ENCODE measurements at regions not wholly inside any gene's neighbourhood (a gene's known extent, or its start where the extent isn't known, plus 50 kb on each side); places are given as distances from the start of the nearest gene placed in this dataset.

DNA sequence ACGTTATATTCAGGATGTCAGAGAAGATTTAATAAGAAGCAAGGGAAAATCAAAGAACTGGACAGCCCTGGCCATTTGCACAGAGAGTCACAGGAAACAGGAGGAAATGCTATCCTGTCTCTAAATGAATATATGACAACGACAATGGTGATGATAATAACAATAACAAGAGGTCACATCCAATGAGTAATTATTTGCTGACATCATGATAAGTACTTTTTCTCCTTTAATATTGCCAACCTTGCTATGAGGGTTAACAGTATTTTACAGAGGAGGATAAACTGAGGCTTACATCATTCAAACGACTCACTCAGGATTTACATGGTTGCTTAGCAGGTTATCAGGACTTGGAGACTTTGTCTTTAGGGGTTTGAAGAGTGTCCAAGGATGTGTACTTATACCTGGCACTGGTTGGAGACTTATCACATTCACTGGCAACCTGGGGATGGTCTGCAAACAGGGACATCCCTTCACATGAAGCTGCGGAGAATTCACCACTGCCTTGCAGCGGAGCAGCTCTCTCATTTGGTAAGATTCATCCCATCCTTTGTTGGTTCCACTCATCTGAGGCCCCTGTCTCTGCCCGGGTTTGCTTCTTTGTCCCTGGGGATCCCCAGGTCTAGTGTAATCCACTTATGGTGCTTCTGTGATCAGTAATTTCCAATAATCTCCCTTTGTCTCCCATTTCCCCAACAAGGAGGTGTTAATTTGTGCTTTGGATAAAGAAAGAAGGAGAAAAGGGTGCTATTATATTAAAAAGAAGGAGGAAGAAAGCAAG, 637.8 kb downstream of the BCL11B start:
- Histone ChIP-seq H3K36me3 (ENCODE audit: control insufficient read depth in 4 of 4, insufficient read depth in 4 of 4, low read length in 4 of 4) (no peaks in the 10 kb centered on the region), H3K27me3 (ENCODE audit: control insufficient read depth in 3 of 3, insufficient read depth in 3 of 3, low read length in 2 of 3) (no peaks in the 10 kb centered on the region), H3K9me3 (ENCODE audit: control insufficient read depth in 4 of 4, insufficient read depth in 3 of 4, low read length in 3 of 4) (peaks cover 0 to 8% (median 0%) of the 10 kb centered on the region in 4 donors), H3K9ac (ENCODE audit: insufficient read depth in 1 of 2, low read length in 2 of 2) (no peak overlapping the region), H3K27ac (ENCODE audit: low read depth in 1 of 2, low read length in 1 of 2) (no peak overlapping the region), H3K4me1 (ENCODE audit: control insufficient read depth in 5 of 5, insufficient read depth in 5 of 5, low read length in 5 of 5) (no peaks in the 10 kb centered on the region), H3K4me3 (no peak overlapping the region)
- DNase-seq: no peak
- TF ChIP-seq, protein P1, sequence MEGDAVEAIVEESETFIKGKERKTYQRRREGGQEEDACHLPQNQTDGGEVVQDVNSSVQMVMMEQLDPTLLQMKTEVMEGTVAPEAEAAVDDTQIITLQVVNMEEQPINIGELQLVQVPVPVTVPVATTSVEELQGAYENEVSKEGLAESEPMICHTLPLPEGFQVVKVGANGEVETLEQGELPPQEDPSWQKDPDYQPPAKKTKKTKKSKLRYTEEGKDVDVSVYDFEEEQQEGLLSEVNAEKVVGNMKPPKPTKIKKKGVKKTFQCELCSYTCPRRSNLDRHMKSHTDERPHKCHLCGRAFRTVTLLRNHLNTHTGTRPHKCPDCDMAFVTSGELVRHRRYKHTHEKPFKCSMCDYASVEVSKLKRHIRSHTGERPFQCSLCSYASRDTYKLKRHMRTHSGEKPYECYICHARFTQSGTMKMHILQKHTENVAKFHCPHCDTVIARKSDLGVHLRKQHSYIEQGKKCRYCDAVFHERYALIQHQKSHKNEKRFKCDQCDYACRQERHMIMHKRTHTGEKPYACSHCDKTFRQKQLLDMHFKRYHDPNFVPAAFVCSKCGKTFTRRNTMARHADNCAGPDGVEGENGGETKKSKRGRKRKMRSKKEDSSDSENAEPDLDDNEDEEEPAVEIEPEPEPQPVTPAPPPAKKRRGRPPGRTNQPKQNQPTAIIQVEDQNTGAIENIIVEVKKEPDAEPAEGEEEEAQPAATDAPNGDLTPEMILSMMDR (IDR thresholded peaks at IDR 0.05; ENCODE audit: control extremely low read depth, extremely low read depth): no peak
- no peak for ATAC-seq (ENCODE audit: insufficient read depth, low FRiP score)
- 67 to 74% methylated on average over 6 of the region's 6 CpGs for WGBS, 2 donors

DNA sequence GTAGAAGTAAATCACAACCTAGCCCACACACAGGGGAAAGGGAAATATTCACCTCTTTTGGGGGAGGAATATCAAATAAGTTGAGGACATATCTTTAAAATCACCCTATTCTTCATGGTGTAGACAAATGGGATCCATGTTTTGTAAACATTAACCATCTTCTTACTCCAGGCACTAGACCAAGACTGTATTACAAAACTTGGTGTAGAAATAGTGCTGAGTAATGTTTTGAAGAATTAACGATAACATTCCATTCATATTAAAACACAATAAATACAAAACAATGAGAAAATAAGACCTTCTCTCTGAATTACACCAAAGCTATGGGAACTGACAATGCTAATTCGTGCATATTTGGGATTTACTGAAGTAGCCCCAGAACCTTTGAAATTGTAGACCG, 633.6 kb downstream of the BCL11B start:
- Histone ChIP-seq H3K36me3 (ENCODE audit: control insufficient read depth in 4 of 4, insufficient read depth in 4 of 4, low read length in 4 of 4) (no peaks in the 10 kb centered on the region), H3K4me1 (ENCODE audit: control insufficient read depth in 5 of 5, insufficient read depth in 5 of 5, low read length in 5 of 5) (no peaks in the 10 kb centered on the region), H3K27me3 (ENCODE audit: control insufficient read depth in 3 of 3, insufficient read depth in 3 of 3, low read length in 2 of 3) (no peaks in the 10 kb centered on the region), H3K9ac (ENCODE audit: insufficient read depth in 1 of 2, low read length in 2 of 2) (no peak overlapping the region), H3K9me3 (ENCODE audit: control insufficient read depth in 4 of 4, insufficient read depth in 3 of 4, low read length in 3 of 4) (peaks cover 0 to 2% (median 0%) of the 10 kb centered on the region in 4 donors), H3K4me3 (no peak overlapping the region), H3K27ac (ENCODE audit: low read depth in 1 of 2, low read length in 1 of 2) (no peak overlapping the region)
- TF ChIP-seq, protein P1 (IDR thresholded peaks at IDR 0.05; ENCODE audit: control extremely low read depth, extremely low read depth): no peak
- ATAC-seq (ENCODE audit: insufficient read depth, low FRiP score) (no peak), DNase-seq (no peak)
- 90 to 91% methylated on average over 3 of the region's 3 CpGs for WGBS, 2 donors

DNA sequence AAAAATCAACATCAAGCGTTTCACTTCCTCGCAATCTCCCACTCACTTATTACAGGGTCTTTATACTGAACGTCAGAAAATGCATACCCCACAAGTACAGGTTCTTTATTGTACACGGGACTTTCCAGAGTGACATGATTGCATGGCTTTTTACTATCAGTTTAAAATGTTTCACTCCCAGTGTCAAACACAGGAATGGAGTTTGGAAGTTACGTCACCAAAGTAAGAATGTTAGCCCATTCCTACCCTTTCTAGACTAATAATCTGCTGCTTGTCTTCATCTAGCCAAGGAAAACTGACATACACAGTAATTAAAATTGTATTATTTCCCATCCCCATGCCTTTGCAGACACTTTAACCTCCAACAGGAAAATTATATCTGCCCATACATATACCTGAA, 624.2 kb downstream of the BCL11B start:
- Histone ChIP-seq H3K4me1 (ENCODE audit: control insufficient read depth in 5 of 5, insufficient read depth in 5 of 5, low read length in 5 of 5) (no peaks in the 10 kb centered on the region), H3K36me3 (ENCODE audit: control insufficient read depth in 4 of 4, insufficient read depth in 4 of 4, low read length in 4 of 4) (no peaks in the 10 kb centered on the region), H3K9ac (ENCODE audit: insufficient read depth in 1 of 2, low read length in 2 of 2) (no peak overlapping the region), H3K27me3 (ENCODE audit: control insufficient read depth in 3 of 3, insufficient read depth in 3 of 3, low read length in 2 of 3) (no peaks in the 10 kb centered on the region), H3K27ac (ENCODE audit: low read depth in 1 of 2, low read length in 1 of 2) (no peak overlapping the region), H3K9me3 (ENCODE audit: control insufficient read depth in 4 of 4, insufficient read depth in 3 of 4, low read length in 3 of 4) (no peaks in the 10 kb centered on the region), H3K4me3 (no peak overlapping the region)
- ATAC-seq (ENCODE audit: insufficient read depth, low FRiP score): no peak
- TF ChIP-seq, protein P1 (IDR thresholded peaks at IDR 0.05; ENCODE audit: control extremely low read depth, extremely low read depth): no peak
- WGBS, 2 donors: 86 to 91% methylated on average over 5 of the region's 5 CpGs
- DNase-seq: no peak

All from lung (tissue), 11 donors.